Spleen (tissue), 7 donors: ENCODE measurements at regions not wholly inside any gene's neighbourhood (a gene's known extent, or its start where the extent isn't known, plus 50 kb on each side); places are given as distances from the start of the nearest gene placed in this dataset.

ENCODE experiments used
- POLR2A ChIP-seq, 3 donors: fragments of 450-650 bp; IDR thresholded peaks; one replicate each; pipeline ENCODE4 v1.5.1; 2017; ENCODE audit warnings: antibody characterized with exemption in 3 of 3, mild to moderate bottlenecking in 1 of 3
- POLR2AphosphoS5 ChIP-seq, 3 donors: sonication (generic); formaldehyde crosslinking; IDR thresholded peaks; one replicate each; pipeline ENCODE4 v1.5.1; 2017; ENCODE audit warnings: antibody characterized with exemption in 3 of 3
- TF ChIP-seq, protein P1 (sequence below), 11 experiments: fragments of 200-600 bp in 7 of 11; fragments of 450-650 bp in 4 of 11; sonication (generic) in 4 of 11; IDR thresholded peaks in 8 of 11; conservative IDR thresholded peaks in 3 of 11; 1 replicate in 7 of 11; 2 replicates in 4 of 11; pipeline versions ENCODE4 v1.4.0 to v1.8.0; 2016 to 2021; ENCODE audit warnings: antibody characterized with exemption in 11 of 11, inconsistent platforms in 4 of 11, mild to moderate bottlenecking in 1 of 11
- donor health status: DM: no; HTN: no; CAD: no; lungs with moderate emphysema.
- donor health status: DM: no; HTN: no; CAD: no.
- donor health status: DM: no; HTN: no; CAD: no.

- TF ChIP-seq, protein P1, sequence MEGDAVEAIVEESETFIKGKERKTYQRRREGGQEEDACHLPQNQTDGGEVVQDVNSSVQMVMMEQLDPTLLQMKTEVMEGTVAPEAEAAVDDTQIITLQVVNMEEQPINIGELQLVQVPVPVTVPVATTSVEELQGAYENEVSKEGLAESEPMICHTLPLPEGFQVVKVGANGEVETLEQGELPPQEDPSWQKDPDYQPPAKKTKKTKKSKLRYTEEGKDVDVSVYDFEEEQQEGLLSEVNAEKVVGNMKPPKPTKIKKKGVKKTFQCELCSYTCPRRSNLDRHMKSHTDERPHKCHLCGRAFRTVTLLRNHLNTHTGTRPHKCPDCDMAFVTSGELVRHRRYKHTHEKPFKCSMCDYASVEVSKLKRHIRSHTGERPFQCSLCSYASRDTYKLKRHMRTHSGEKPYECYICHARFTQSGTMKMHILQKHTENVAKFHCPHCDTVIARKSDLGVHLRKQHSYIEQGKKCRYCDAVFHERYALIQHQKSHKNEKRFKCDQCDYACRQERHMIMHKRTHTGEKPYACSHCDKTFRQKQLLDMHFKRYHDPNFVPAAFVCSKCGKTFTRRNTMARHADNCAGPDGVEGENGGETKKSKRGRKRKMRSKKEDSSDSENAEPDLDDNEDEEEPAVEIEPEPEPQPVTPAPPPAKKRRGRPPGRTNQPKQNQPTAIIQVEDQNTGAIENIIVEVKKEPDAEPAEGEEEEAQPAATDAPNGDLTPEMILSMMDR (IDR thresholded peaks at IDR 0.05 in 8 of 11, conservative IDR thresholded peaks at IDR 0.05 in 3 of 11) = no peak
- TF ChIP-seq POLR2AphosphoS5 (IDR thresholded peaks at IDR 0.05) (peak in 2 of 3 donors; percentile 21 to 49), POLR2A (IDR thresholded peaks at IDR 0.05) (no peak)
These were observed 56.5 kb upstream of the AMPD3 start for GRCh38 chr11:10398525-10398924.
